IMR-90 (cell line): ENCODE measurements at regions not wholly inside any gene's neighbourhood (a gene's known extent, or its start where the extent isn't known, plus 50 kb on each side); places are given as distances from the start of the nearest gene placed in this dataset.
"Not testable (repeated sequence)": the region's sequence is repeated elsewhere in the genome, so short reads cannot be mapped to it uniquely, and the experiment has no call there.

Experiments
- ATAC-seq: fragments of 200-7000 bp; cut with Tn5 transposase; 2 replicates; pipeline ENCODE4 v1.9.1; 2020; ENCODE audit warnings: low read depth, mild to moderate bottlenecking, moderate library complexity
- BruUV-seq: library from RNA; stranded (reverse); fragments of 400-500 nt; replicated peaks from 2 replicates; lab custom pipeline; 2021; lab: Mats Ljungman, UMichigan
- CTCF ChIA-PET: fragments of 300-600 bp; formaldehyde crosslinking; extraction: SDS; loops from one replicate; lab custom pipeline; 2021; ENCODE audit warnings: antibody characterized with exemption; lab: Yijun Ruan, JAX
- POLR2A ChIA-PET: fragments of 300-600 bp; sonication (Branson Sonifier 250); formaldehyde crosslinking; loops from one replicate; lab custom pipeline; 2022; ENCODE audit warnings: antibody characterized with exemption; ENCODE audit not compliant: unreplicated experiment; lab: Charles Lee
- DNase-seq: peaks from one replicate; pipeline ENCODE4 v3.0.0; 2013
- H2AFZ ChIP-seq: replicated peaks from 2 replicates; pipeline ENCODE3; 2013; ENCODE audit warnings: low read length, mild to moderate bottlenecking; ENCODE audit not compliant: poor library complexity
- H2AK5ac ChIP-seq: 2 replicates; pipeline ENCODE4 v1.6.1; 2013; ENCODE audit warnings: low read depth, low read length, inconsistent platforms
- H2AK9ac ChIP-seq: replicated peaks from 2 replicates; pipeline ENCODE3; 2013; ENCODE audit warnings: mild to moderate bottlenecking, low read depth, low read length, moderate library complexity; ENCODE audit not compliant: poor library complexity
- H2BK120ac ChIP-seq: 2 replicates; pipeline ENCODE4 v1.6.1; 2013; ENCODE audit warnings: low read depth, low read length, inconsistent platforms
- H2BK15ac ChIP-seq: 3 replicates; pipeline ENCODE4 v1.6.1; 2013; ENCODE audit warnings: low read depth, low read length, inconsistent platforms
- H2BK20ac ChIP-seq: 2 replicates; pipeline ENCODE4 v1.6.1; 2013; ENCODE audit warnings: low read depth, mild to moderate bottlenecking, inconsistent platforms, low read length, moderate library complexity
- H2BK5ac ChIP-seq: 2 replicates; pipeline ENCODE4 v1.6.1; 2013; ENCODE audit warnings: mild to moderate bottlenecking, low read depth, low read length, inconsistent platforms; ENCODE audit not compliant: poor library complexity, severe bottlenecking
- H3K14ac ChIP-seq: replicated peaks from 2 replicates; pipeline ENCODE4 v1.6.1; 2013; ENCODE audit warnings: low read depth, low read length, inconsistent platforms
- H3K18ac ChIP-seq: 2 replicates; pipeline ENCODE4 v1.6.1; 2013; ENCODE audit warnings: low read depth, low read length, control low read depth
- H3K23ac ChIP-seq: 2 replicates; pipeline ENCODE4 v1.6.1; 2013; ENCODE audit warnings: low read depth, low read length, inconsistent platforms
- H3K27ac ChIP-seq: 2 replicates; pipeline ENCODE4 v1.5.1; 2013; ENCODE audit warnings: mild to moderate bottlenecking, control low read depth, low read length; ENCODE audit not compliant: insufficient read depth
- H3K27me3 ChIP-seq: 2 replicates; pipeline ENCODE4 v1.6.1; 2013; ENCODE audit warnings: low read length; ENCODE audit not compliant: control insufficient read depth, insufficient read depth
- H3K36me3 ChIP-seq: 2 replicates; pipeline ENCODE4 v1.6.1; 2013; ENCODE audit warnings: low read length, mixed read lengths; ENCODE audit not compliant: control insufficient read depth, insufficient read depth
- H3K4ac ChIP-seq: 2 replicates; pipeline ENCODE4 v1.6.1; 2013; ENCODE audit warnings: low read depth, low read length, inconsistent platforms
- H3K4me1 ChIP-seq: 2 replicates; pipeline ENCODE4 v1.6.1; 2013; ENCODE audit warnings: low read length, mixed read lengths; ENCODE audit not compliant: control insufficient read depth, insufficient read depth
- H3K4me2 ChIP-seq: 2 replicates; pipeline ENCODE4 v1.6.1; 2013; ENCODE audit warnings: low read depth, mild to moderate bottlenecking, control low read depth, low read length, moderate library complexity
- H3K4me3 ChIP-seq: 2 replicates; pipeline ENCODE4 v1.5.1; 2013; ENCODE audit warnings: low read depth, mild to moderate bottlenecking, control low read depth, low read length, moderate library complexity; ENCODE audit not compliant: insufficient read depth
- H3K56ac ChIP-seq: 2 replicates; pipeline ENCODE4 v1.6.1; 2013; ENCODE audit warnings: low read length, inconsistent platforms; ENCODE audit not compliant: insufficient read depth; ENCODE audit errors: extremely low read depth
- H3K79me1 ChIP-seq, 2 experiments: 2 replicates each; pipeline ENCODE4 v1.6.1; 2013; ENCODE audit warnings: low read length in 2 of 2, inconsistent platforms in 1 of 2, low read depth in 1 of 2
- H3K9ac ChIP-seq: 2 replicates; pipeline ENCODE4 v1.6.1; 2013; ENCODE audit warnings: low read depth, low read length, control low read depth
- H3K9me1 ChIP-seq: 2 replicates; pipeline ENCODE4 v1.6.1; 2013; ENCODE audit warnings: low read length, inconsistent platforms; ENCODE audit not compliant: insufficient read depth
- H3K9me3 ChIP-seq: 2 replicates; pipeline ENCODE4 v1.6.1; 2013; ENCODE audit warnings: low read length; ENCODE audit not compliant: control insufficient read depth, insufficient read depth
- H4K20me1 ChIP-seq: 2 replicates; pipeline ENCODE4 v1.6.1; 2013; ENCODE audit warnings: low read length, inconsistent platforms; ENCODE audit not compliant: insufficient read depth
- H4K5ac ChIP-seq: 2 replicates; pipeline ENCODE4 v1.6.1; 2013; ENCODE audit warnings: mild to moderate bottlenecking, low read depth, low read length, control low read depth
- H4K8ac ChIP-seq, 2 experiments: 2 replicates each; pipeline ENCODE4 v1.6.1; 2013; ENCODE audit warnings: low read depth in 2 of 2, low read length in 2 of 2, control low read depth in 1 of 2, inconsistent platforms in 1 of 2
- H4K91ac ChIP-seq: 2 replicates; pipeline ENCODE4 v1.6.1; 2013; ENCODE audit warnings: low read depth, low read length, inconsistent platforms; ENCODE audit not compliant: insufficient read depth
- MXI1 ChIP-seq: IDR thresholded peaks from 2 replicates; pipeline ENCODE4 v1.6.1; 2012; ENCODE audit warnings: low read depth, mild to moderate bottlenecking, low read length, moderate library complexity, borderline replicate concordance
- NFE2L2 ChIP-seq: fragments of 150-350 bp; IDR thresholded peaks from 2 replicates; pipeline ENCODE4 v1.6.1; 2016; ENCODE audit warnings: low read depth, mild to moderate bottlenecking, low read length
- RCOR1 ChIP-seq: IDR thresholded peaks from 2 replicates; pipeline ENCODE4 v1.6.1; 2012; ENCODE audit warnings: mild to moderate bottlenecking, low read length, improper control_type of control experiment; ENCODE audit not compliant: insufficient replicate concordance
- WGBS, 2 experiments: methylation state at CpG; one replicate each; pipeline versions ENCODE4 v1.1.5 to v1.1.7; 2013; ENCODE audit warnings: missing lambda C conversion rate in 2 of 2; ENCODE audit not compliant: insufficient read length in 1 of 2; ENCODE audit errors: extremely low coverage in 2 of 2; 5-methylcytosine and 5-hydroxymethylcytosine counted together
- dilution Hi-C: fragments of 300-500 bp; cut with HindIII; formaldehyde crosslinking; loops from one replicate; pipeline ENCODE4 v1.14.3; 2018; ENCODE audit warnings: low sequenced_read_pairs; ENCODE audit not compliant: unreplicated experiment
- in situ Hi-C: fragments of 300-500 bp; cut with MboI; formaldehyde crosslinking; loops from 3 replicates; pipeline ENCODE4 v1.14.3; 2019; ENCODE audit warnings: low sequenced_read_pairs, inconsistent platforms, mixed read lengths
- intact Hi-C: fragments of 100-400 bp; cut with micrococcal nuclease; formaldehyde crosslinking; loops from 2 replicates; pipeline ENCODE4 v1.10.0; 2022
- TF ChIP-seq, protein P1 (sequence below): fragments of 150-350 bp; IDR thresholded peaks from 2 replicates; pipeline ENCODE4 v1.6.1; 2017; ENCODE audit warnings: mild to moderate bottlenecking, antibody characterized with exemption, low read length, low read depth

DNA sequence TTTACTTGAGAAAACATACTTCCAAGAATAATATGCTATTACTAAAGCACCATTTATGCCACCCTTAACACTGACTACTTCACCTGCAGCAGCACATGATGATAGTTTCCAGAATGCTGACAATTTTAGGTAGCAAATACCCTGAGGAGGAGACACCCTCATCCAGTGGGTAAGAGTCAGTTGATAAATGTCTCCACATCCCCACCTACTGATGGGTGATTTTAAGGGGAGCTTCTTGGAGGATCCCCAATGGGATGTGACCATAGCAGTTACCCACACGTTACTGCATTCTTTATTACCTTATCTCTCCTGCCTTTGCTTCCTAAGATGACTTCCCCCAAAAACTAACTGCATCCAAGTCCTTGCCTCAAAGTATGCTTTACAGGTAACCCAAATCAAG lies 131.2 kb upstream of the SMARCAD1 start (continued):
- TF ChIP-seq NFE2L2 (no peak), MXI1 (no peak), RCOR1 (no peak)

DNA sequence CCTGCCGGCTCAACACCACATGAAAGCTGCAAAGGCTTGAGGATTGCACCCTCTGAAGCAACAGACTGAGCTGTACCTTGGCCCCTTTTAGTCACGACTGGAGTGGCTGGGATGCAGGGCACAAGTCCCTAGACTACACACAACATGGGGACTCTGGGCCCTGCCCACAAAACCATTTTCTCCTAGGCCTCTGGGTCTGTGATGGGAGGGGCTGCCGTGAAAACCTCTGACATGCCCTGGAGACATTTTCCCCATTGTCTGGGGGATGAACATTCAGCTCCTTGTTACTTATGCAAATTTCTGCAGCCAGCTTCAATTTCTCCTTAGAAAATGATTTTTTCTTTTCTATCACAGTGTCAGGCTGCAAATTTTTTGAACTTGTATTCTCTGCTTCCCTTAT lies 123.5 kb upstream of the SMARCAD1 start:
- H3K4me3 ChIP-seq = no peak overlapping the region
- in situ Hi-C loops = no loop called here
- no peaks in the 10 kb centered on the region for H3K36me3 ChIP-seq
- no peaks in the 10 kb centered on the region for H4K20me1 ChIP-seq
- no peaks in the 10 kb centered on the region for H3K9me1 ChIP-seq
- H3K4me1 ChIP-seq = no peaks in the 10 kb centered on the region
- H3K27ac ChIP-seq = no peak overlapping the region
- no peaks in the 10 kb centered on the region for H3K79me1 ChIP-seq
- no peak overlapping the region for H3K14ac ChIP-seq
- H3K56ac ChIP-seq = no peak overlapping the region
- ATAC-seq (no peak), DNase-seq (no peak)
- H2AK9ac ChIP-seq = no peak overlapping the region
- ChIA-PET POLR2A (no interaction called here), CTCF (no interaction called here)
- no peak overlapping the region for H3K9ac ChIP-seq
- no TSS peak for BruUV-seq
- no peak overlapping the region for H3K23ac ChIP-seq
- no peaks in the 10 kb centered on the region for H3K27me3 ChIP-seq
- H3K18ac ChIP-seq = no peak overlapping the region
- no peak overlapping the region for H2AFZ ChIP-seq
- 40% methylated on average over 1 of the region's 3 CpGs; no CpG with 5 or more reads in 1 of the 2 experiments for WGBS, 2 experiments
- no peak overlapping the region for H3K4ac ChIP-seq
- H2BK15ac ChIP-seq = no peak overlapping the region
- H2BK20ac ChIP-seq = no peak overlapping the region
- no peak overlapping the region for H4K8ac ChIP-seq
- H4K91ac ChIP-seq = no peak overlapping the region
- no peak overlapping the region for H2AK5ac ChIP-seq
- H3K4me2 ChIP-seq = no peak overlapping the region
- no peaks in the 10 kb centered on the region for H3K9me3 ChIP-seq
- H2BK5ac ChIP-seq = no peak overlapping the region
- H2BK120ac ChIP-seq = no peak overlapping the region
- no peak overlapping the region for H4K5ac ChIP-seq
- dilution Hi-C loops = no loop called here
- intact Hi-C loops = no loop called here
- no peak for TF ChIP-seq NFE2L2
- TF ChIP-seq, protein P1, sequence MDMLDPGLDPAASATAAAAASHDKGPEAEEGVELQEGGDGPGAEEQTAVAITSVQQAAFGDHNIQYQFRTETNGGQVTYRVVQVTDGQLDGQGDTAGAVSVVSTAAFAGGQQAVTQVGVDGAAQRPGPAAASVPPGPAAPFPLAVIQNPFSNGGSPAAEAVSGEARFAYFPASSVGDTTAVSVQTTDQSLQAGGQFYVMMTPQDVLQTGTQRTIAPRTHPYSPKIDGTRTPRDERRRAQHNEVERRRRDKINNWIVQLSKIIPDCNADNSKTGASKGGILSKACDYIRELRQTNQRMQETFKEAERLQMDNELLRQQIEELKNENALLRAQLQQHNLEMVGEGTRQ = no peak
- TF ChIP-seq RCOR1 = no peak

DNA sequence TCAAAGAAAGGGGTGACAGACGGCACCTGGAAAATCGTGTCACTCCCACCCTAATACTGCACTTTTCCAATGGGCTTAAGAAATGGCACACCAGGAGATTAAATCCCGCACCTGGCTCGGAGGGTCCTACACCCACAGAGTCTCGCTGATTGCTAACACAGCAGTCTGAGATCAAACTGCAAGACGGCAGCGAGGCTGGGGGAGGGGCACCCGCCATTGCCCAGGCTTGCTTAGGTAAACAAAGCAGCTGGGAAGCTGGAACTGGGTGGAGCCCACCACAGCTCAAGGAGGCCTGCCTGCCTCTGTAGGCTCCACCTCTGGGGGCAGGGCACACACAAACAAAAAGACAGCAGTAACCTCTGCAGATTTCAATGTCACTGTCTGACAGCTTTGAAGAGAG lies 108.5 kb upstream of the SMARCAD1 start:
- intact Hi-C loops, H2BK120ac ChIP-seq, CTCF ChIA-PET, H2BK20ac ChIP-seq, H2AFZ ChIP-seq, H2BK5ac ChIP-seq, H4K91ac ChIP-seq, H2AK9ac ChIP-seq, BruUV-seq, dilution Hi-C loops, H4K20me1 ChIP-seq, in situ Hi-C loops, H4K8ac ChIP-seq, H3K9ac ChIP-seq, H3K27me3 ChIP-seq, H2AK5ac ChIP-seq, H3K4me2 ChIP-seq, H3K4ac ChIP-seq, H3K9me3 ChIP-seq, H3K79me1 ChIP-seq, H3K36me3 ChIP-seq, H3K18ac ChIP-seq, POLR2A ChIA-PET, H3K4me1 ChIP-seq, H2BK15ac ChIP-seq, H3K27ac ChIP-seq, H4K5ac ChIP-seq, DNase-seq, H3K56ac ChIP-seq, H3K14ac ChIP-seq, H3K23ac ChIP-seq, H3K4me3 ChIP-seq, ATAC-seq, H3K9me1 ChIP-seq: not testable (repeated sequence)
- no CpG with 5 or more reads among the region's 8 CpGs for WGBS, 2 experiments
